ENCODE measurements at regions not wholly inside any gene's neighbourhood (a gene's known extent, or its start where the extent isn't known, plus 50 kb on each side); places are given as distances from the start of the nearest gene placed in this dataset.

- no peak for TF ChIP-seq CTCF (IDR thresholded peaks at IDR 0.05)
- no peak for TF ChIP-seq POLR2A (IDR thresholded peaks at IDR 0.05)
- no peak for TF ChIP-seq EP300 (IDR thresholded peaks at IDR 0.05)
Measured at GRCh38 chr11:109869536-109869935, 223.7 kb upstream of the ZC3H12C start.

Data from ovary (tissue), 3 donors.